HG03108 (cell line): ENCODE measurements at regions not wholly inside any gene's neighbourhood (a gene's known extent, or its start where the extent isn't known, plus 50 kb on each side); places are given as distances from the start of the nearest gene placed in this dataset.

Source experiments
- ATAC-seq: cut with Tn5 transposase; IDR thresholded peaks from one replicate; pipeline ENCODE4 v1.9.1; 2021; ENCODE audit warnings: moderate library complexity; ENCODE audit not compliant: unreplicated experiment

- peak; percentile 65 for ATAC-seq
Measured at GRCh38 chr20:53750827-53751619, 157.4 kb upstream of the ZNF217 start.

- no peak for ATAC-seq
Measured at GRCh38 chr20:53749499-53749898, 155.9 kb upstream of the ZNF217 start.

GRCh38 chr20:53748821-53749421, 155.3 kb upstream of the ZNF217 start:
- no peak for ATAC-seq

GRCh38 chr20:53748176-53748575, 154.5 kb upstream of the ZNF217 start:
- ATAC-seq, result no peak

- ATAC-seq, result no peak
Measured at GRCh38 chr20:53743607-53744260, 150.1 kb upstream of the ZNF217 start.

- no peak for ATAC-seq
Measured at GRCh38 chr20:53742685-53743081, 149.0 kb upstream of the ZNF217 start.

- no peak for ATAC-seq
Measured at GRCh38 chr20:53741726-53742028, 148.0 kb upstream of the ZNF217 start.

- no peak for ATAC-seq
Measured at GRCh38 chr20:53739799-53740785, 146.5 kb upstream of the ZNF217 start.

- no peak for ATAC-seq
Measured at GRCh38 chr20:53738945-53739798, 145.5 kb upstream of the ZNF217 start.

GRCh38 chr20:53738039-53738944, 144.7 kb upstream of the ZNF217 start:
- no peak for ATAC-seq

GRCh38 chr20:53737396-53738038, 143.9 kb upstream of the ZNF217 start:
- ATAC-seq, result no peak

GRCh38 chr20:53736757-53737395, 143.2 kb upstream of the ZNF217 start:
- peak; percentile 35 for ATAC-seq

GRCh38 chr20:53736122-53736756, 142.6 kb upstream of the ZNF217 start:
- no peak for ATAC-seq

- ATAC-seq, result no peak
Measured at GRCh38 chr20:53735536-53736050, 142.0 kb upstream of the ZNF217 start.

- ATAC-seq, result no peak
Measured at GRCh38 chr20:53734006-53734688, 140.5 kb upstream of the ZNF217 start.

- no peak for ATAC-seq
Measured at GRCh38 chr20:53731595-53731994, 138.0 kb upstream of the ZNF217 start.

GRCh38 chr20:53728359-53728758, 134.7 kb upstream of the ZNF217 start:
- ATAC-seq, result no peak
